OCI-LY3 (cell line): ENCODE measurements at regions not wholly inside any gene's neighbourhood (a gene's known extent, or its start where the extent isn't known, plus 50 kb on each side); places are given as distances from the start of the nearest gene placed in this dataset.

Experiments used
- EZH2phosphoT487 ChIP-seq: fragments of 200-600 bp; shearing (Covaris generic); IDR thresholded peaks from 2 replicates; pipeline ENCODE4 v1.6.1; 2018; ENCODE audit warnings: antibody characterized with exemption, mixed run types, low read depth
- TF ChIP-seq, protein P1 (sequence below): fragments of 200-600, 300-600 bp; sonication (generic); IDR thresholded peaks from 2 replicates; pipeline ENCODE4 v1.5.1; 2014; ENCODE audit warnings: antibody characterized with exemption, low read length, low read depth

DNA sequence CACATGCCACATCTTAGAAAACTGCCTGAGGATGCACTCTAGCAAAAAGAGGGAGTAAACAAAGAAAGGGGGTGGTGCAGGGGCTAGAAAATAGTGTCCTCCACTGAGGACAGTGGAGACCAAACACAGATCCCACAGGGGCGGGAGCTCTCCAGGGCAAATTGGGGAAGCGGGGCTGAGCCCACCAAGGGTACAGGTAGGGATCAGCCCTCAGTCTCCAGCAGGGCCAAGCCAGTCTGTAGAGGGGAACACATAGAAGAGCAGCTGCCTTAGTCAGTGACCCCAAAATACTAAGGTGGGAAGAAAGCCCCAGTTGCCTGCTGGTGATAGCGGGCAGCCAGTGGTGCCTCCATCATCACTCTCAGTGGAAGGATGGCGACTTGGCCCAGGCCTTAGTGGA, 134.0 kb downstream of the ATPSCKMT start:
- TF ChIP-seq, protein P1, sequence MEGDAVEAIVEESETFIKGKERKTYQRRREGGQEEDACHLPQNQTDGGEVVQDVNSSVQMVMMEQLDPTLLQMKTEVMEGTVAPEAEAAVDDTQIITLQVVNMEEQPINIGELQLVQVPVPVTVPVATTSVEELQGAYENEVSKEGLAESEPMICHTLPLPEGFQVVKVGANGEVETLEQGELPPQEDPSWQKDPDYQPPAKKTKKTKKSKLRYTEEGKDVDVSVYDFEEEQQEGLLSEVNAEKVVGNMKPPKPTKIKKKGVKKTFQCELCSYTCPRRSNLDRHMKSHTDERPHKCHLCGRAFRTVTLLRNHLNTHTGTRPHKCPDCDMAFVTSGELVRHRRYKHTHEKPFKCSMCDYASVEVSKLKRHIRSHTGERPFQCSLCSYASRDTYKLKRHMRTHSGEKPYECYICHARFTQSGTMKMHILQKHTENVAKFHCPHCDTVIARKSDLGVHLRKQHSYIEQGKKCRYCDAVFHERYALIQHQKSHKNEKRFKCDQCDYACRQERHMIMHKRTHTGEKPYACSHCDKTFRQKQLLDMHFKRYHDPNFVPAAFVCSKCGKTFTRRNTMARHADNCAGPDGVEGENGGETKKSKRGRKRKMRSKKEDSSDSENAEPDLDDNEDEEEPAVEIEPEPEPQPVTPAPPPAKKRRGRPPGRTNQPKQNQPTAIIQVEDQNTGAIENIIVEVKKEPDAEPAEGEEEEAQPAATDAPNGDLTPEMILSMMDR, result no peak
- TF ChIP-seq EZH2phosphoT487, result no peak
